ENCODE measurements at regions not wholly inside any gene's neighbourhood (a gene's known extent, or its start where the extent isn't known, plus 50 kb on each side); places are given as distances from the start of the nearest gene placed in this dataset.

DNA sequence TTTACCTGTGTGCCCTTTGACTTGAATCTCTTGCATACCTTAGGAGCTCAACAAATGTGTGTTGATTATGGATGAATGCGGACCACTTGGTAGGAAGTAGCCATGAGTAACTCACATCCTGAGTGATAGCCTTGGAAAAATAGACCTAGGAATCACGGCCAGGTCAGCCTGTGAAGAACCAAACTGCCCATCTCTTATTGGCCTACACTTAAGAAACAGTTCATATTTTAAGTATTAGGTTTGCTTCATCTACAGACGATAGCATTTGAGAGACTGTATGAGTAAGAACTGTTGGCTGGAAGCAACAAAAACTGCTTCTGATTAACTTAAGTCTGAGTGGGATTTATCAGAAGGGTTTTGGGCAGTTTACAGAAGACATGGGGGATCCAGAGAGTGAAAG is 152.5 kb upstream of the ADRA1D start:
- no peak for TF ChIP-seq RFX5 (IDR thresholded peaks at IDR 0.05; ENCODE audit: borderline replicate concordance, low read depth, low read length)
- TF ChIP-seq, protein P1, sequence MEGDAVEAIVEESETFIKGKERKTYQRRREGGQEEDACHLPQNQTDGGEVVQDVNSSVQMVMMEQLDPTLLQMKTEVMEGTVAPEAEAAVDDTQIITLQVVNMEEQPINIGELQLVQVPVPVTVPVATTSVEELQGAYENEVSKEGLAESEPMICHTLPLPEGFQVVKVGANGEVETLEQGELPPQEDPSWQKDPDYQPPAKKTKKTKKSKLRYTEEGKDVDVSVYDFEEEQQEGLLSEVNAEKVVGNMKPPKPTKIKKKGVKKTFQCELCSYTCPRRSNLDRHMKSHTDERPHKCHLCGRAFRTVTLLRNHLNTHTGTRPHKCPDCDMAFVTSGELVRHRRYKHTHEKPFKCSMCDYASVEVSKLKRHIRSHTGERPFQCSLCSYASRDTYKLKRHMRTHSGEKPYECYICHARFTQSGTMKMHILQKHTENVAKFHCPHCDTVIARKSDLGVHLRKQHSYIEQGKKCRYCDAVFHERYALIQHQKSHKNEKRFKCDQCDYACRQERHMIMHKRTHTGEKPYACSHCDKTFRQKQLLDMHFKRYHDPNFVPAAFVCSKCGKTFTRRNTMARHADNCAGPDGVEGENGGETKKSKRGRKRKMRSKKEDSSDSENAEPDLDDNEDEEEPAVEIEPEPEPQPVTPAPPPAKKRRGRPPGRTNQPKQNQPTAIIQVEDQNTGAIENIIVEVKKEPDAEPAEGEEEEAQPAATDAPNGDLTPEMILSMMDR (IDR thresholded peaks at IDR 0.05; ENCODE audit: control extremely low read depth in 1 of 3, insufficient read depth in 1 of 3, low read depth in 1 of 3, low read length in 3 of 3) = no peak
- TF ChIP-seq CREB1 (IDR thresholded peaks at IDR 0.05) = no peak
- no peak for TF ChIP-seq ZNF274 (IDR thresholded peaks at IDR 0.05; ENCODE audit: borderline replicate concordance, extremely low read depth, low read length)
- TF ChIP-seq JUND (IDR thresholded peaks at IDR 0.05; ENCODE audit: low read length) = no peak
- TF ChIP-seq EP300 (IDR thresholded peaks at IDR 0.05; ENCODE audit: borderline replicate concordance in 1 of 2, low read depth in 2 of 2, low read length in 2 of 2) = no peak
- no peak for TF ChIP-seq RXRA (IDR thresholded peaks at IDR 0.05; ENCODE audit: insufficient read depth, low read depth, low read length)
- TF ChIP-seq POLR2A (IDR thresholded peaks at IDR 0.05; ENCODE audit: control extremely low read depth in 1 of 2, low read depth in 2 of 2, low read length in 2 of 2) = no peak
- TF ChIP-seq CBX5 (IDR thresholded peaks at IDR 0.05; ENCODE audit: low read depth, low read length) = no peak

All from H1 (cell line).